SW480 (cell line): ENCODE measurements at regions not wholly inside any gene's neighbourhood (a gene's known extent, or its start where the extent isn't known, plus 50 kb on each side); places are given as distances from the start of the nearest gene placed in this dataset.

ENCODE experiments used
- DNase-seq: peaks from one replicate; pipeline ENCODE4 v3.0.0-alpha.2; 2016; ENCODE audit warnings: low spot score

DNA sequence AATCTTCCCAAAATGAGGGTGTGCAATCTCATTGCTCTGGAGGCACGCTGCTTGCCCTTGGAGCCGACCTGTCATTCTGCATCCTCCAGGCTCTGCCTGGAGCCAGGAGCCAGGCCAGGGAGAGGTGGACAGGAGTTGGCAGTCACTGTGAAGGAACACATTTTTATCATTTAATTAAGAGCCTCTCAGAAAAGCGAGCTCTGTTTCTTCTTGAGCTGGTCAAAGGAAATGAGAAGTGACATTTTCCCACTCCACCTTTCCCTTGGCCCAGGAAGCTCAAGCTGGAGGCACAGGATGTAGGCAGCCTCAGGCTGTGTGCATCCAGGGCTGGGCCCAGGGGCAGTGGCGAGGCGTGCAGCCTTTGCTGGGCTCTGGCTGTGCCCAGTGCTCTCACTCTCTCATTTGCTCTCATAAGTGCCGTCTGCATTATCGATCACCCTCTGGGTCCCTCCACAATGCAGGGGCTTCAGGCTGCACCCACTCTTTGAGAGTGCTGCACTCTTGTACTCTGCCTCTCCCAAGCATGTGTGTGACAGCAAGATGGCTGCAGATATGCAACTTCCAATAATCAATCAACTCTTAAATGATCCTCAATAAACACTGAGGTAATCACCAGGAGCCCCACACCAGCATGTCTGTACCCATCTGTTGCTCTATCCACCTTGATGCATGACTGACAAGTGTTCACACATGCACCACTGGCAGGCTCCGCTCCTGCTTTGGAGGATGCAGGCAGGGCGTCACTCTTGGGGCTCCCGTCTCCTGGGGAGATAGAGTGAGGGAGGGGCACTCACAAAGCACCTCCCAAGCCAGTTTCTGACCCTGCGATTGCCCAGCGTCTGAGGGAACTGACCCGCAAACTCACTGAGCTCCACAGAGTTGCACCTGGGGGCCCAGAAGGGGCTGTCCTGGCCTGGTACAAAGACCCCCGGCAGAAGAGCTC, 171.4 kb downstream of the ZNF248 start:
- DNase-seq, result no peak

GRCh38 chr10:37684765-37685164, 172.6 kb downstream of the ZNF248 start:
- no peak for DNase-seq

GRCh38 chr10:37682617-37683016, 174.8 kb downstream of the ZNF248 start:
- no peak for DNase-seq

DNA sequence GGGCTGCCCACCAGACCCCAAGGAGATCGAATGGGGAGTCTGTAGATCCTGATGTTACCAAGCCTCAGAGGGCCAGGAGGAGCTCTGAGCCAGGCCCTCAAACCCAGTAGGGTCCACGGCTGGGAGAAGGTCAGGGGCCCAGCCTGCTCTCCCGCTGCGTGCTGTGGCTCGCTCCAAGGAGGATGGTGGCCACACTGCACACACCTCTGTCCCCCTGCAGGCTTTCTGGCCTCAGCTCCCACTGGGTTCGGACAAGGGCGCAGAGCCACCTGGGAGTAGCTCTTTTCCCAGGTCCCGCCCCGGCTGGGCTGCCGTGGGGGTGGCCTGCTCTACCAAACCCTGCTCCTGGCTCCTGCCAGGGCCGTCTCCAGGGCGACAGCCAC, 175.8 kb downstream of the ZNF248 start:
- DNase-seq, result no peak

DNA sequence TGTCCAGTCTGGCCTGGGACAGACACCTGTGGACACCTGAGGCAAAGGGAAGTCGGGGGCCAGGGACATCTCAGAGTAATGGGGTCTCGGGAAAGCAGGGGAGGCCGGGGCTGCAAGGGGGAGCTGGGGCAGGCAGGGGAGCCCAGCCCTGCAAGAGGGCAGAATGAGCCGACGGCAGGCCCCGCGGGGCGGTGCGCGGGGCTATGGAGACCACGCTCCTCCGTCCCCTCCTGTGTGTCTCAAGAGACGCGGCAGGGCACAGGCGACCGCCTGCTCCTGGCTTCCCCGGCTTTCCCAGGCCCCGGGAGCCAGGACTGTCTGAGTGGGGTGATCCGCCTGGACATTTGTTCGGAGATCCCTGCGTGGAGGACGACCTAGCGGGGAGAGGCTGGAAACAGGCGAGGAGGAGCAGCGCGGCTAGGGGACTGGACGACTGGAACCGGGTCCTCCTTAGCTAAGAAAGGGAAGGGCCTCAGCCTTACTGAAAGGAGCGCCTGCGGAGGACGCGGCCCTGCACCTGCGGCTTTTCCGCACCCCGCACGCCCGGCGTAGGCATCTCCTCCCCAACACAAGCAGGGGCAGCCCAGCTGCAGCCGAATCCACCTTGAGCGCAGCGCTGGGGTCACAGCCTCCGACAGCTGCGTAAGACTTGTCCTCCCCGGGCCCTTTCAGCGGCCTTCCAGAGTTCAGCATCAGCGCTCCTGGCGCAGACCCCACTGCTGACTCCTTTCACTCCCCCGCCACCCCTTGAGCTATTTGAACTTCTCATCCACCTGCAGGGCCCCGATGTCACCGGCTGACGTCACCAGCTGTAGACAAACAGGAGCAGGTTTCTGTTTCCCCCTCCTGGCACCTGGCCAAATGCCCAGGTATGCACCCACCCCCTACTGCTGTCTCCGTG, 176.4 kb downstream of the ZNF248 start:
- no peak for DNase-seq

DNA sequence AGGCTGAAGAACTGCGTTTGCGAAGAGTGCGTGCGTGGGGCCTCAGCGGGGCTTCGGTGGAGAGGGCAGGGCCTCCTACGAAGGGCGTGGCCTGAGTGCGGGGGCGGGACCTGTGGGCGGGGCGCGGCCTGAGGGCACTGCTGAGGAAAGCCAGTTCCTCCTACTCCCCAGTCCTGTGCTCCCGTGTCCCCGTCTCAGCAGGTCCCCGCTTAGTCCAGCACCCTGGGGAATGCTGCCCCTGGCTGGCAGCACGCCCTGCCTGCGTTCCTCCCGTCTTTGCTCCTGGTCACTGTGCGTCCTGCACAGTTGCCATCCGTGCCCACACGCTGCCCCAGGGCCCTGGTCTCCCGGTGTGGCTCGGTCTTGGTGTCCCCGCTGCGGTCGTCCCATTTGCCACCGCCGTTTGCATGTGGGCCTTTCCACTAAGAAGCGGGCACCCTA, 177.1 kb downstream of the ZNF248 start:
- DNase-seq, result no peak

DNA sequence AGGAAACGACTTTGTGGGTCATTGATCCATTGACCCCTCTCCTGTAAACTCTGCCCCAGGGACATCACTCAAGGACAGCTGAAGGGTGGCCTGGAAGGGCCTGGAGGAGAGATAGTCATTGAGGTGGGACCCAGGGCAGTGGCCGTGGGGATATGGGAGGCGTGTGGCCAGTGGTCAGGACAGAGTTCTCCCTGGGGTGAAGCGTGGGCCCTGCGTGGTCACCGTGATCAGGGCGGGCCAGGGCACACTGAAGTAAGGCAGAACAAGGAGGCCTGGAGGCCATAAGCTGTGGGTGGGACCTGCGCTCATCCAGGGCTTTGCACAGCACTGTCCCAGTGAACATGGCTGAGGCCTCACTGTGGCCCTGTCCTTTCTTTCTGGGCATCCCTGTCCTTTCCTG, 177.9 kb downstream of the ZNF248 start:
- DNase-seq, result no peak

GRCh38 chr10:37675449-37675848, 182.0 kb downstream of the ZNF248 start:
- DNase-seq, result no peak

- no peak for DNase-seq
Measured at GRCh38 chr10:37671802-37672201, 185.6 kb downstream of the ZNF248 start.

GRCh38 chr10:37667736-37668135, 189.7 kb downstream of the ZNF248 start:
- DNase-seq, result no peak

- no peak for DNase-seq
Measured at GRCh38 chr10:37654466-37654865, 202.9 kb downstream of the ZNF248 start.

DNA sequence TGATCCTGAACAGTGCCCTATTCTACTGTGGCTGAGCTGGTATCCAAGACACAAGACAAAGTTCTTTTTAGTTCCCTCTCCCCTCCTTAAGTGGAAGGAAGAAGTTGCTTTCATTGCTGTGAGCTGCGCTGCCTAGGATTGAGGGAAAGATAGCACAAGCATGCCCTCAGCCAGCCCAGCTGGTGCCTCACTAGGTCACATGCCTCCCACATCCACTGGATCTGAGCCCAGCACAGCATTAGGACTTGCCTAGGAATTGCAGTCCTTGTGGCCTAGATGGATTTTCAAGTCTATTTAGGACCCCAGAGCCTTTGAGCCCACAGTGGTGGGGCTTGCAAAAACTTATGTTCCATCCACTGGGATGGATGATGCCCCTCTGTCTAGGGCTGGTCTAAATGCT, 214.2 kb downstream of the ZNF248 start:
- no peak for DNase-seq

DNA sequence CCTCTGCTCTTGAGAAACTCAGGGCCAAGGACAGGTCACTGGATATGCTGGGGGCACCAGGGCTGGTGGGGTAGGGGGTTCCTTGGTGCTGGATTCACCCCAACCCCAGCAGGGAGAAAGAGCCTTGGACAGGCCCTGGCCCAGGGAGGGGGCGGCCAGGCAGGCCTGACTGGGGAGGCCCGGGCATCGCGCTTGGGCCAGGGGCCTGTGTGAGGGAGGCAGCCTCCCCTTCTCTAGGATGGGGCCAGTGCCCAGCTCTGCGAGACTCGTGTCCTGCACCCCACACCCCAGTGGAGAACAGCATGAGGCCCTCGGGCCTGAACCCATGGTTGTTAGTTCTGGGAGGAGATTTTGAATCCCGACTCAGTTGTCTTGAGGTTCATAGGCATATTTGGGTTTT, 217.1 kb downstream of the ZNF248 start:
- no peak for DNase-seq

DNA sequence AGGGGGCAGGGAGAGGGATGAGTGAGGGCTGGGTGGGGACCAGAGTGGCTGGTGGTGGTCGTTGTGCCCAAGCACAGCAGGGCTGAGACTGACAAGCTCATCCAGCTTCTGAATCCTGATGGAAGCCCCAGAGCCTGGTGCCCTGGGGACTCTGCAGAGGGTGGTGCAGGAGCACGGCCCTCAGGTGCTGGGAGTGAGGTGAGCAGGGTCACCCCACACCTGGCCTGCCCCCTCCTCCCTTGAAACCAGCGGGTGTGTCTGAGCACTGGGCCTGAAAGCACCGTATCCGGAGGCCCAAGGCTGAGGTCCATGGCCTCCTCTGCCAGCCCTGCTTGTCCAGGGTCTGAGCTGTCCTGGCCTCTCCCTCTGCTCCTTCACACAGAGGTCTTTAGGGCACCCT, 218.2 kb downstream of the ZNF248 start:
- DNase-seq, result no peak

DNA sequence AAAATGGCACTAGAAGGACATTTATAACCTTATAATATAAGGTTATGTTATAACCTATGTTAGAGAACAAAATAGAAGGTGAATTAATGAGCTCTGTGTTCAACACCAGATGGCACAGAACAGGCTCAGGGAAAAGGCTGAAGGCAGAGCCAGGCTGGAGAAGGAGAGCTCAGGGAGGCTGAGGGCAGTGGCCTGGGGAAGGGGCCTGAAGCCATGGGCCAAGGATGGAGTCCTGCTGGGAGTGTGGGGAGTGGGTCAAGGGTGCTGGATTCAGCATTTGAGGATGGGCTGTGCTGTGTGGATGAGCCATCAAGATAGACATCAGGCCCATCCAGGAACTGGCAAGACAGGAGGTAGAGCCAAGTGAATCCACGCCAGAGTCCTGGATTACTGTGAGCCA, 218.8 kb downstream of the ZNF248 start:
- DNase-seq, result no peak

- DNase-seq, result no peak
Measured at GRCh38 chr10:37634351-37634880, 223.0 kb downstream of the ZNF248 start.

DNA sequence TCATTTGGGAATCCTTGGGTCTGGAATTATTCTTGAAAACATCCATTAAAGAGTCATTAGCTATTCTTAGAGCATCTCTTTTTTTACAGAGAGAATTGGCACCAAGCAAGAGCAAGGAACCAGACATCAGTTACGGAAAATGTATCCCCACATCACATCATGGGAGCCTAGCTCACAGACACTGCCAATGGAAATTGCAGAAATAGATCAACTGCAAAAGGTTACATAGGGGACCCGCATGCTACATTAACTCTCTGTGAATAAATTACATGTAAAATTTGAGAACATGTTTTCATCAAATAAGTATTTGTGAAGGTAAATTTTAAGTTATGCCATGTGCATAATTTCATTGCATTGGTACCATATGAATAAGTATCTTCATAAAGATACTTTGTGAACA, 224.8 kb downstream of the ZNF248 start:
- DNase-seq, result no peak

DNA sequence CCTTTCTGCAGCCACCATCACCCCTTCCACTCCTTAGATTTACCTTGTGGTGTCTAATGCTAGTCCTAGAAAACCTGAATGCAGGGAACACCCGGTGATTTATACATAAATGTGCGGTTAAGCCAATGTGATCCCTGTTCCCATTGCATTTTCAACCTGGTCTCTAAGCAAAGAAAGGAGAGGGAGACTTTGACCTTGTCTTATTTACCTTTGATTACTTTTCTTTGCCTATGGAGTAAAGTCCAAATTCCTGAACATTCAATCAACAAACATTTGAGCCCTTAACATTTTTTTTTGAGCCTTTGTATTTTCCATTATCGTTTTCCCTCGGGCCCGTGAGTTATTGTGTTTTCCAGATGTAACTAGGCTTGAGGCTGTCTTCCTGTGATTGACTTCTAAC, 233.9 kb downstream of the ZNF248 start:
- no peak for DNase-seq

GRCh38 chr10:37619336-37619735, 238.1 kb downstream of the ZNF248 start:
- no peak for DNase-seq

DNA sequence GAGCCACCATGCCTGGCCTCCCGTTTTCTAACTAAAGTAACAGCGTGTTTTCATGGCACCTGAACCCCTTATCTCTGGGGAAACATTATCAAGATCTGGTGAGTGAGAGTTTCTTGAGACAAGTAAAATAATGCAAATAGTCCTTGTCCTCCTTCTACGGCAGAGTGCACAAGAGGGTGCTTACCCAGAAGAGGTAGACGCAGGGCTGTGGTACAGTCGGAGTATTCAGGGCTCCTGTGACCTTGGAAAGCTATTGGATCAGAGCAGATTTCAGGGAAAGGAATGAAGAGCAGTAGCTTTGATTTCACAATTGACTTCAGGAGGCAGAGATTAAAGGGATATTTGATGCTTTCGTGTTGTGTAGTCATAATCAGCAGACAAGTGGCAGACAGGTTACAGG, 269.1 kb downstream of the ZNF248 start:
- no peak for DNase-seq

DNA sequence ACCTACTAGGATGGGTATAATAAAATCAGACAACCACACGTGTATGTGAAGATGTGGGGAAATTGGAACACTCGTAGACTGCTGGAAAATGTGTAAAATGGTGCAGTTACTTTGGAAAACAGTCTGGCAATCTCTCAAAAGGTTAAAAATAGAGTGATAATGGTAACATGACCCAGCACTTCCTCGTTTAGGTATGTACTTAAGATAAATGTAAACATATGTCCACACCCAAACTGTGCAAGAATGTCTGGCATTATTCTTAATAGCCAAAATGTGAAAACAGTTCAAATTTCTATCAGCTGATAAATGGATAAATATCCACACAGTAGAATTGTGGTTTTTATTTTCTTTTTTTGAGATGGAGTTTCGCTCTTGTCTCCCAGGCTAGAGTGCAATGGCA, 272.8 kb downstream of the ZNF248 start:
- no peak for DNase-seq

- no peak for DNase-seq
Measured at GRCh38 chr10:37582237-37582636, 275.2 kb downstream of the ZNF248 start.

GRCh38 chr10:37576154-37576553, 281.3 kb downstream of the ZNF248 start:
- no peak for DNase-seq
